SJSA1 (cell line): ENCODE measurements at regions not wholly inside any gene's neighbourhood (a gene's known extent, or its start where the extent isn't known, plus 50 kb on each side); places are given as distances from the start of the nearest gene placed in this dataset.
A peak's percentile ranks its signal among the peaks of the same experiment; 100 is the strongest.

Experiments used
- DNase-seq, 2 experiments: peaks; one replicate each; pipeline ENCODE4 v3.0.0-alpha.2; 2015 to 2020; ENCODE audit warnings: low spot score in 2 of 2, low read depth in 1 of 2
- H3K27ac ChIP-seq: fragments of 250-450 bp; sonication (Bioruptor Pico); 2 replicates; pipeline ENCODE4 v1.5.1; 2020; ENCODE audit warnings: mild to moderate bottlenecking, moderate library complexity
- H3K27me3 ChIP-seq: fragments of 250-450 bp; sonication (Bioruptor Pico); replicated peaks from 2 replicates; pipeline ENCODE4 v1.5.1; 2020; ENCODE audit warnings: mild to moderate bottlenecking, moderate library complexity
- H3K36me3 ChIP-seq: fragments of 250-450 bp; sonication (Bioruptor Pico); 2 replicates; pipeline ENCODE4 v1.5.1; 2020; ENCODE audit warnings: mild to moderate bottlenecking
- H3K4me1 ChIP-seq: fragments of 250-450 bp; sonication (Bioruptor Pico); replicated peaks from 2 replicates; pipeline ENCODE4 v1.6.1; 2021; ENCODE audit warnings: mild to moderate bottlenecking
- H3K4me3 ChIP-seq: fragments of 250-450 bp; sonication (Bioruptor Pico); 2 replicates; pipeline ENCODE4 v1.5.1; 2020; ENCODE audit warnings: mild to moderate bottlenecking
- H3K9me3 ChIP-seq: fragments of 250-450 bp; sonication (Bioruptor Pico); replicated peaks from 2 replicates; pipeline ENCODE4 v1.5.1; 2020; ENCODE audit warnings: mild to moderate bottlenecking

GRCh38 chr5:88325868-88326267 is 57.2 kb upstream of the TMEM161B start:
- Histone ChIP-seq H3K27ac (no peak overlapping the region), H3K9me3 (no peaks in the 10 kb centered on the region), H3K4me1 (peaks cover 9% of the 10 kb centered on the region; the same call in 1 of the 2 replicates), H3K27me3 (no peaks in the 10 kb centered on the region; the same call in 1 of the 2 replicates), H3K4me3 (no peak overlapping the region), H3K36me3 (no peaks in the 10 kb centered on the region)
- no peak for DNase-seq

- Histone ChIP-seq H3K27ac (0 out of 2 replicates have a peak overlapping the region, but pooled peaks have one; percentile 4), H3K36me3 (no peaks in the 10 kb centered on the region), H3K27me3 (no peaks in the 10 kb centered on the region), H3K4me1 (peaks cover 9% of the 10 kb centered on the region; the same call in 1 of the 2 replicates), H3K9me3 (no peaks in the 10 kb centered on the region), H3K4me3 (no peak overlapping the region)
- DNase-seq = no peak
Observed at GRCh38 chr5:88322785-88323184, 54.1 kb upstream of the TMEM161B start.
